Ascending aorta (tissue), 2 donors: ENCODE measurements at regions not wholly inside any gene's neighbourhood (a gene's known extent, or its start where the extent isn't known, plus 50 kb on each side); places are given as distances from the start of the nearest gene placed in this dataset.

Experiments
- DNase-seq, 2 donors: peaks; one replicate each; pipeline ENCODE4 v3.0.0-alpha.2; 2019; ENCODE audit warnings: low spot score in 2 of 2
- H3K27ac ChIP-seq, 2 donors: fragments of 200-600 bp; sonication (generic); one replicate each; pipeline ENCODE4 v1.5.1; 2016 to 2017; ENCODE audit warnings: mild to moderate bottlenecking in 1 of 2
- H3K27me3 ChIP-seq: fragments of 200-600 bp; sonication (generic); one replicate; pipeline ENCODE4 v1.5.1; 2017
- H3K36me3 ChIP-seq, 2 donors: fragments of 200-600 bp; sonication (generic); one replicate each; pipeline ENCODE4 v1.5.1; 2016
- H3K4me1 ChIP-seq, 2 donors: fragments of 200-600 bp; sonication (generic); one replicate each; pipeline ENCODE4 v1.5.1; 2016 to 2017; ENCODE audit warnings: mild to moderate bottlenecking in 1 of 2
- H3K4me3 ChIP-seq, 2 donors: fragments of 200-600 bp; sonication (generic); one replicate each; pipeline ENCODE4 v1.5.1; 2016 to 2017; ENCODE audit warnings: mild to moderate bottlenecking in 1 of 2
- H3K9me3 ChIP-seq, 2 donors: fragments of 200-600 bp; sonication (generic); one replicate each; pipeline ENCODE4 v1.5.1; 2016
- CTCF ChIP-seq, 3 experiments: fragments of 200-600 bp in 2 of 3; fragments of 450-650 bp in 1 of 3; sonication (generic) in 2 of 3; IDR thresholded peaks; one replicate each; pipeline ENCODE4 v1.5.1; 2016 to 2019; ENCODE audit warnings: antibody characterized with exemption in 3 of 3, mild to moderate bottlenecking in 1 of 3, moderate library complexity in 1 of 3
- intact Hi-C: fragments of 100-400 bp; cut with DNase I; formaldehyde crosslinking; loops from one replicate; pipeline ENCODE4 v1.15.1; 2023

GRCh38 chr16:26877421-26877820, 189.3 kb upstream of the C16orf82 start:
- TF ChIP-seq CTCF (IDR thresholded peaks at IDR 0.05), result no peak
- no peak overlapping the region for H3K27ac ChIP-seq
- H3K27me3 ChIP-seq, result no peaks in the 10 kb centered on the region
- H3K36me3 ChIP-seq, result no peaks in the 10 kb centered on the region
- intact Hi-C loops, result no loop called here
- DNase-seq, result no peak
- H3K4me1 ChIP-seq, result no peaks in the 10 kb centered on the region
- peaks cover 0 to 3% of the 10 kb centered on the region in 2 donors for H3K9me3 ChIP-seq
- H3K4me3 ChIP-seq, result no peak overlapping the region

GRCh38 chr16:26885674-26886073, 181.1 kb upstream of the C16orf82 start:
- H3K4me3 ChIP-seq, result no peak overlapping the region
- peaks cover 0 to 6% of the 10 kb centered on the region in 2 donors for H3K9me3 ChIP-seq
- no peaks in the 10 kb centered on the region for H3K36me3 ChIP-seq
- intact Hi-C loops, result no loop called here
- H3K27ac ChIP-seq, result no peak overlapping the region
- no peaks in the 10 kb centered on the region for H3K4me1 ChIP-seq
- no peak for TF ChIP-seq CTCF (IDR thresholded peaks at IDR 0.05)
- H3K27me3 ChIP-seq, result no peaks in the 10 kb centered on the region
- DNase-seq, result no peak

- Histone ChIP-seq H3K27ac (no peak overlapping the region), H3K27me3 (no peaks in the 10 kb centered on the region), H3K9me3 (peaks cover 0 to 2% of the 10 kb centered on the region in 2 donors), H3K36me3 (no peaks in the 10 kb centered on the region), H3K4me1 (no peaks in the 10 kb centered on the region), H3K4me3 (no peak overlapping the region)
- no peak for DNase-seq
- intact Hi-C loops, result no loop called here
- TF ChIP-seq CTCF (IDR thresholded peaks at IDR 0.05), result no peak
Measured at GRCh38 chr16:26889740-26890139, 177.0 kb upstream of the C16orf82 start.

GRCh38 chr16:26898200-26898599, 168.5 kb upstream of the C16orf82 start:
- no peak for TF ChIP-seq CTCF (IDR thresholded peaks at IDR 0.05)
- no peak overlapping the region for H3K4me3 ChIP-seq
- no peaks in the 10 kb centered on the region for H3K36me3 ChIP-seq
- H3K4me1 ChIP-seq, result no peaks in the 10 kb centered on the region
- no peaks in the 10 kb centered on the region for H3K9me3 ChIP-seq
- H3K27me3 ChIP-seq, result no peaks in the 10 kb centered on the region
- DNase-seq, result no peak
- intact Hi-C loops, result no loop called here
- no peak overlapping the region for H3K27ac ChIP-seq

GRCh38 chr16:26901196-26901861, 165.4 kb upstream of the C16orf82 start:
- H3K9me3 ChIP-seq, result no peaks in the 10 kb centered on the region
- H3K36me3 ChIP-seq, result no peaks in the 10 kb centered on the region
- H3K4me1 ChIP-seq, result no peaks in the 10 kb centered on the region
- no peaks in the 10 kb centered on the region for H3K27me3 ChIP-seq
- H3K27ac ChIP-seq, result no peak overlapping the region
- H3K4me3 ChIP-seq, result no peak overlapping the region
- intact Hi-C loops, result no loop called here
- no peak for DNase-seq
- TF ChIP-seq CTCF (IDR thresholded peaks at IDR 0.05), result no peak

GRCh38 chr16:26901983-26902382, 164.7 kb upstream of the C16orf82 start:
- no peaks in the 10 kb centered on the region for H3K36me3 ChIP-seq
- H3K9me3 ChIP-seq, result no peaks in the 10 kb centered on the region
- H3K4me1 ChIP-seq, result no peaks in the 10 kb centered on the region
- H3K4me3 ChIP-seq, result no peak overlapping the region
- no peak for DNase-seq
- no peaks in the 10 kb centered on the region for H3K27me3 ChIP-seq
- intact Hi-C loops, result no loop called here
- no peak for TF ChIP-seq CTCF (IDR thresholded peaks at IDR 0.05)
- H3K27ac ChIP-seq, result no peak overlapping the region
